ENCODE measurements at regions not wholly inside any gene's neighbourhood (a gene's known extent, or its start where the extent isn't known, plus 50 kb on each side); places are given as distances from the start of the nearest gene placed in this dataset.

DNA sequence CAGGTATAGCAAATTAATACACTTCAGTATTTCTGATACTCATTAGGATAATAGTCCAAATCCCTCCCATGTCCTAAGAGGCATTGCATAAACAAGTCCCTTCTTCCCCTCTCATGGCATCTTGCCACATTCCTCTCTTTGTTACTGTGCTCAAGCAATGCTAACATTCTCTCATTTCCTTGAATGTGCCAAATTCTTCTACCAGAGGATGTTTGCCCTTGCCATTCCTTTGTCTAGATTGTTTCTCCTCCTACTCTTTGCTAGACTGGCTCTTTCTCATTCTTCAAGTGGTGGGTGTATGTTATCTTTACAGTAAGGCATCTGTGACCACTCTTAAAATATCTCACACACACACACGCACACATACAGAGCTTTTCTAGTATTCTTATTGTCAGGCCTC lies 621.0 kb upstream of the CXADR start:
- TF ChIP-seq, protein P1, sequence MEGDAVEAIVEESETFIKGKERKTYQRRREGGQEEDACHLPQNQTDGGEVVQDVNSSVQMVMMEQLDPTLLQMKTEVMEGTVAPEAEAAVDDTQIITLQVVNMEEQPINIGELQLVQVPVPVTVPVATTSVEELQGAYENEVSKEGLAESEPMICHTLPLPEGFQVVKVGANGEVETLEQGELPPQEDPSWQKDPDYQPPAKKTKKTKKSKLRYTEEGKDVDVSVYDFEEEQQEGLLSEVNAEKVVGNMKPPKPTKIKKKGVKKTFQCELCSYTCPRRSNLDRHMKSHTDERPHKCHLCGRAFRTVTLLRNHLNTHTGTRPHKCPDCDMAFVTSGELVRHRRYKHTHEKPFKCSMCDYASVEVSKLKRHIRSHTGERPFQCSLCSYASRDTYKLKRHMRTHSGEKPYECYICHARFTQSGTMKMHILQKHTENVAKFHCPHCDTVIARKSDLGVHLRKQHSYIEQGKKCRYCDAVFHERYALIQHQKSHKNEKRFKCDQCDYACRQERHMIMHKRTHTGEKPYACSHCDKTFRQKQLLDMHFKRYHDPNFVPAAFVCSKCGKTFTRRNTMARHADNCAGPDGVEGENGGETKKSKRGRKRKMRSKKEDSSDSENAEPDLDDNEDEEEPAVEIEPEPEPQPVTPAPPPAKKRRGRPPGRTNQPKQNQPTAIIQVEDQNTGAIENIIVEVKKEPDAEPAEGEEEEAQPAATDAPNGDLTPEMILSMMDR (IDR thresholded peaks at IDR 0.05) = no peak
- no peak for TF ChIP-seq POLR2A (IDR thresholded peaks at IDR 0.05)

Data from prostate gland (tissue), 2 donors.